ENCODE measurements at regions not wholly inside any gene's neighbourhood (a gene's known extent, or its start where the extent isn't known, plus 50 kb on each side); places are given as distances from the start of the nearest gene placed in this dataset.

DNA sequence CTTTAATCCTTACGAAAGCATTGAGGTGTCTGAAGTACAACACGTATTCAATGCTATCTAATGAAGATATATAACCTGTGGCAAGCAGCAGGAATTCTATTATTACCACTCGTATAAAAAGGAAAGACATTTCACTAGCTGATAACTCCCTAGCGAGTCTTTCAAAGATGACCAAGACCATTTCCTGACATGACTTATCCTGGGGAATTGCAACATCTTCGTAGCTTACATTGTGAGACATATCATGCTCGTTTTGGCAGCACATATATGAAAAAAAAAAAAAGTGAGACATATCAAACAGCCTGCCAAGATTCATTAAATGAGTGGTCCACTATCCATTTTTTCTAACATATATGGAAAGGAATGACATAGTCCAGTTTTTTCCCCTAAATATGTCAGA lies 337.0 kb downstream of the FSCB start:
- Histone ChIP-seq H3K36me3 (ENCODE audit: insufficient read depth, low read length) (no peaks in the 10 kb centered on the region), H3K9ac (ENCODE audit: low read depth, low read length) (no peak overlapping the region), H3K4me1 (ENCODE audit: insufficient read depth, low read length) (no peaks in the 10 kb centered on the region), H3K9me3 (ENCODE audit: control insufficient read depth, insufficient read depth, low read length) (no peaks in the 10 kb centered on the region)

DNA sequence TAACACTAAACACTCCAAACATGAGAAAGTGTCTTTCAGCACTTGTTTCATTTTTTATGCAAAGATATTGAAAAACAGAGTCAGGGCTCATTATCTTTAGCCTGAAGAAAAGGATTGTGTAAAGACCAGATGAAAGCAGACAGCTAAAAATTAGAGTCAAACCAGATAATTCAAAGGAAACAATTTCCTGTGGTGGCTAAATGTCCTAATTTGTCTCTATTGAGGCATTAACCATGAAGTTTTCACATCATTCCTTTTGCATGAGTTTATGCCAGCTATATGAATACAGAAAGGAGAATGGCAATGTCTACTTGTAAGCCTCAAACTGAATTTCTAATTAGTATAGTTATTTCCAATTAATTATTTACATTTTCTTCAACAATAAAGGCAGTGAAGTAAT lies 338.5 kb downstream of the FSCB start:
- Histone ChIP-seq H3K9me3 (ENCODE audit: control insufficient read depth, insufficient read depth, low read length) (no peaks in the 10 kb centered on the region), H3K9ac (ENCODE audit: low read depth, low read length) (no peak overlapping the region), H3K36me3 (ENCODE audit: insufficient read depth, low read length) (no peaks in the 10 kb centered on the region), H3K4me1 (ENCODE audit: insufficient read depth, low read length) (no peaks in the 10 kb centered on the region)

DNA sequence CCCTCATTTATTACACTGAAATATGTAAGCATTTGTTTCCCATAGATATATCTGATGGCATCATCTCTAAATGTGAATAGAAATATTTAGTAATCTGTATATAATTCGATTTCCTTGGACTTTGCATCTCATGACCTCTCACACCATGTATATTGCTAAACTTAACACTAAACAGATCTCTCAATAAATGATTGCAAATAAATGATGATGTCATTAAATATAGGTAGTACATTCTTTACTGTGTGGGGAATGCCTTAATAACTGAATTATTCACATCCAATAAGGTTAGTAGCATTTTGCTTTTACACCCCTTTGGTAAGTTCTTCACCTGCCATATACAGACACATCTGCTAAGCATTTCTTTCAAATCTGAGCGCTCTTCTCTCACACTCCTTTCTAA lies 340.5 kb downstream of the FSCB start:
- Histone ChIP-seq H3K9me3 (ENCODE audit: control insufficient read depth, insufficient read depth, low read length) (peaks cover 7% of the 10 kb centered on the region), H3K36me3 (ENCODE audit: insufficient read depth, low read length) (no peaks in the 10 kb centered on the region), H3K4me1 (ENCODE audit: insufficient read depth, low read length) (no peaks in the 10 kb centered on the region)

DNA sequence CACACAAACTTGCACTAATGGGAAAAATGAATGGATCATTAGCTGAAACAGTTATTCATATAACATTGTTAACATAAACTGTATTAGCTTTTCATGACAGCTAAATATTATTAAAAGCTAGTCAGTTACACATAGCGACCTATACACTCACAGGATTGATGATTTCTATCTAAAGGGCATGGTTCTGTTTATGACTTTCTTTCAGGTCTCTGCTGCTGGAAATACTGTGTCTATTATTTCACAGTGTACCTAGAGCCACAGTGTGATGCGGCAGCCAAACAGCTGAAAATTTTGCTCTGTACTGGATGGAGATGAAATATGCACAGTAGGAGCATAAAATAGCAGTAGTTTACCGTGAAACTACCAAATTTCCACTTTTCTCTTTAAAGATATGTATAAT lies 341.1 kb downstream of the FSCB start:
- Histone ChIP-seq H3K9ac (ENCODE audit: low read depth, low read length) (no peak overlapping the region), H3K36me3 (ENCODE audit: insufficient read depth, low read length) (no peaks in the 10 kb centered on the region), H3K4me1 (ENCODE audit: insufficient read depth, low read length) (no peaks in the 10 kb centered on the region), H3K9me3 (ENCODE audit: control insufficient read depth, insufficient read depth, low read length) (peaks cover 7% of the 10 kb centered on the region)

More for the DNA sequence above, 340.5 kb downstream of the FSCB start:
- no peak overlapping the region for H3K9ac ChIP-seq (ENCODE audit: low read depth, low read length)

DNA sequence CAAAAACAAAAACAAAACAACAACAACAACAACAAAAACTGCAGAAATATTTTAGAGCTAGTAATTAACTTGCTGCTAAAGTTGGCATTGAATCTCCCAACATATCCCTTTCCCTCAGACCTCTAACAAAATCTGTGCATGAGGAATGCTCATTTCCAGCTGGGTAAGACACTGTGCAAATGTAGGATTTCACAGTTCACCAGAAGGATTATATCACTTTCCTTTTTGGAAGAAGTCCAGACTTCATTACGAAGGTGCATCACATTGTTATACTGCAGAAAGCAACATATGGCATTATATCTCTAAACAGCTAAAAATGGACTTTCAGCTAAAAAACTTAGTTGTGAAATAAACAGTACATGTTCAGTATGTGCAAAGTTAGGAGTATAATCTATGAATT lies 341.8 kb downstream of the FSCB start:
- H3K9ac ChIP-seq (ENCODE audit: low read depth, low read length), result no peak overlapping the region
- H3K4me1 ChIP-seq (ENCODE audit: insufficient read depth, low read length), result no peaks in the 10 kb centered on the region
- H3K36me3 ChIP-seq (ENCODE audit: insufficient read depth, low read length), result no peaks in the 10 kb centered on the region
- H3K9me3 ChIP-seq (ENCODE audit: control insufficient read depth, insufficient read depth, low read length), result peaks cover 7% of the 10 kb centered on the region

DNA sequence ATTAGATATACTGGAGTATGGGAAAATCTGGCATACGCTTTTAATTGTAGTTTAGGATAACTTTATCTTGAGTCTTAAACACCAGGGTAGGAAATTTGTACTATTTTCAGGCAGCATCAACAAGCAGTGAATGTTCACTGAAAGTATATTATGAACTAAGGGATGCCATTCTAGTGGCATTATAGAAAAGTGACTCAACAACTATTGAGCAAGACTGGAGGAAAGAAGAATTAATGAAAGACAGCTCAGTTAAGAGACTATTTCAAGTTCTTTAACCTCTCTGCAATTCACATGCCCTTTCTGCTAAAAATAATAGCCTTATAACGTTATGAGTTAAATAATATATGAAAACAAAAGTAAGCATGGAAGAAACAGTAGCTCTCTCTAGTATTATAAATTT lies 343.1 kb downstream of the FSCB start:
- H3K4me1 ChIP-seq (ENCODE audit: insufficient read depth, low read length), result no peaks in the 10 kb centered on the region
- peaks cover 7% of the 10 kb centered on the region for H3K9me3 ChIP-seq (ENCODE audit: control insufficient read depth, insufficient read depth, low read length)
- no peaks in the 10 kb centered on the region for H3K36me3 ChIP-seq (ENCODE audit: insufficient read depth, low read length)
- no peak overlapping the region for H3K9ac ChIP-seq (ENCODE audit: low read depth, low read length)

DNA sequence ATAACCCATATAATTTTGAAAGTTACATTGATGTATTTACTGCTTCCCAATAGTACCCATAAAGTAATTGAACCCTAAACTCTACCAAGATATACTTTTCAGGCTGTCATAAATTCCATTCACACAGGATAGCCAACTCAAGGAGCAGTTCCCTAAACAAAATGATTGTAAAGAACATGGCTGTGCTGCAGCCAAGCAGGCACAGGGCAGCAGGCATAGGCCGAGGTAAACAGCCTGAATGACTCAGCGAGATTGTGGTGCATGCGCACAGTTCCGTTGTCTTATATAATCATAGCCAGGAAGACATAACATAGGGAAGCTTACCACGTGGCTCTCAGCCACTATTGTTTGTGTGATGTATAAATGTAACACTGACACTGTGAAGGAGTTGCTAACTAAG lies 344.9 kb downstream of the FSCB start:
- Histone ChIP-seq H3K36me3 (ENCODE audit: insufficient read depth, low read length) (no peaks in the 10 kb centered on the region), H3K4me1 (ENCODE audit: insufficient read depth, low read length) (no peaks in the 10 kb centered on the region), H3K9me3 (ENCODE audit: control insufficient read depth, insufficient read depth, low read length) (peaks cover 7% of the 10 kb centered on the region), H3K9ac (ENCODE audit: low read depth, low read length) (no peak overlapping the region)

DNA sequence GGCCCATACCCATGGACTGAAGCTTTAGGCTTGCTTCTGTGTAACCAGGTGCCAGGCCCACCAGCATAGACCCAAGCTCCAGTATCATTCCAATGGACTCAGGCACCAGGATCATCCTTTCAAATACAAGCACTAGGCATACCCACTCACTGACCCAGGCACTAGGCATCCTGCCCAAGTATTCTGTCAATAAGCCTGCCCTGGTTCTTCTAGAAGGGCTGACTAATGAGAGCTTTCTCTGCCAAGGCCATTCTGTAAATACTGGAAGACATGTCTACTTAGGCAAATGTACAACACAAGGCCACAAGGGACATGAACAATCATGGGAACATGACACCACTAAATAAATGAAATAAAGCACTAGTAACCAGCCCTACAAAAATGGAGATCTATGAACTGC lies 352.2 kb downstream of the FSCB start:
- Histone ChIP-seq H3K36me3 (ENCODE audit: insufficient read depth, low read length) (no peaks in the 10 kb centered on the region), H3K4me1 (ENCODE audit: insufficient read depth, low read length) (no peaks in the 10 kb centered on the region), H3K9me3 (ENCODE audit: control insufficient read depth, insufficient read depth, low read length) (no peaks in the 10 kb centered on the region; the same call in 1 of the 2 replicates), H3K9ac (ENCODE audit: low read depth, low read length) (no peak overlapping the region)

DNA sequence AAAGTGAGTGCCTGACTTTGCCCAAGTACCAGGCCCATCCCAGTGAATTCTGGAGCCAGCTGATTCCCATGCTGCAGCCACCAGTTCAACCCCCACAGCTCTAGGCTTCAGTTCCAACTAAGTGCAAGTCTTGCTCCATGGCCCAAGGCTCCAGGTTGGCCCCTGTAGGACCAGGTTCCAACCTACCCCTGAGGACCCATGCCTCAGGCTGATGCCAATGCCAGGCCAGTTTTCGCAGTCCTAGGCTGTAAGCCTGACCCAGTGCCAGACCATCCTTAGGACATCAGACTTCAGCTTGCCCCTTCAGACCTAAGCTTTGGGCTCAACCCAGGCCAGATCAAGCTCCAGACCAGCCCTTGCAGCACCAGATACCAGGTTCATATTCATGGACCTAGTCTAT lies 352.6 kb downstream of the FSCB start:
- no peaks in the 10 kb centered on the region for H3K36me3 ChIP-seq (ENCODE audit: insufficient read depth, low read length)
- H3K9me3 ChIP-seq (ENCODE audit: control insufficient read depth, insufficient read depth, low read length), result no peaks in the 10 kb centered on the region; the same call in 1 of the 2 replicates
- no peak overlapping the region for H3K9ac ChIP-seq (ENCODE audit: low read depth, low read length)
- no peaks in the 10 kb centered on the region for H3K4me1 ChIP-seq (ENCODE audit: insufficient read depth, low read length)

DNA sequence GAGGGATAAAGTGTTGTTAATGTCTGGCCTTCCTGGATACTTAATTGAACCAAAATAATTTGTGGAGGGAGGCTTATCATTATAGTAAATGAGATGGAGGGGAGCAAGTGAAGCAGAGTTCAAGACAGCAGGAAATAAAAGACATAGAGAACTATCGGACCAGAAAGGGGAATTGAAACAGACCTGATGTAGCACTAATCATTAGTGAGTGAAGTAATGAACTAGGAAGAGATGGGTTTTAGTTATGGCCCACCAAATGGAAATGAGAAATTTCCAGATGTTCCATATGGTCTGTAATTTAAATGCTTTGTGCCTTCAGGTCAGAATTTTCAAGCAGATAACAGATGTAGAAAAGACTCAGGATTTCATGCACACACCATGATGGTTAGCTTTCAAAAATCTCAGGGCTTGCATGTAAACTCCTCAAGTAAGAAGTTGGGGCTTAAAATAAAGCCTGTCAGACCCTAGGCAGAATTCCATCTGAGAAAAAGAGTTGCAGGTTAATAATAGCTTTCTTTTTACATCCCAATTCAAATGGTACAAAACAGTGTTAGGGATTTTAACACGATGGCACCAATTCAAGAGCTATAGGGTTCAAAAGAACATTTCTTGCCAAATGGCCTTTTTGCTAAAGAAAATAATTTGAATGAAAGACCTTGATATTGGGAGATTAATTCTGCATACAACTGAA lies 355.8 kb downstream of the FSCB start:
- Histone ChIP-seq H3K4me1 (ENCODE audit: insufficient read depth, low read length) (no peaks in the 10 kb centered on the region), H3K9me3 (ENCODE audit: control insufficient read depth, insufficient read depth, low read length) (no peaks in the 10 kb centered on the region; the same call in 1 of the 2 replicates), H3K9ac (ENCODE audit: low read depth, low read length) (no peak overlapping the region), H3K36me3 (ENCODE audit: insufficient read depth, low read length) (no peaks in the 10 kb centered on the region)

DNA sequence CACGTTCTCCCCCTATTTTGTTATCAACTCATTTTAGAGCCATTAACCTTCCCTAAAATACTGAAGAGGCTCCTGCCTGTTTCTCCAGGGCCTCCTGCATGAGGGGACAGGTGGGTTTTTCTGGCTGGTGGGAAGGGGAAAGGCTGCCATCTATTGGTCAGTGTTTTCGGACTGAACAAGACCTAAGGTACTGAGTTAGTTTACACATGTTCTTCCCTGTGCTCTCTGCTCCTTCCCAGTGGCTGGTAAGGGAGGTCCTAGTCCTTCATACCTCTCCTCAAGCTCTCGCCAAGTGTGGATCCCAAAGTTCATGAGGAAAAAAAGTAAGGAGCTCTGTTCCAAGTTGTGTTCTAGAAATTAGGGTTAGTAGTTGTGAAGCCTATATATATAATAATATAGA lies 357.5 kb downstream of the FSCB start:
- Histone ChIP-seq H3K4me1 (ENCODE audit: insufficient read depth, low read length) (no peaks in the 10 kb centered on the region), H3K9me3 (ENCODE audit: control insufficient read depth, insufficient read depth, low read length) (no peaks in the 10 kb centered on the region)

DNA sequence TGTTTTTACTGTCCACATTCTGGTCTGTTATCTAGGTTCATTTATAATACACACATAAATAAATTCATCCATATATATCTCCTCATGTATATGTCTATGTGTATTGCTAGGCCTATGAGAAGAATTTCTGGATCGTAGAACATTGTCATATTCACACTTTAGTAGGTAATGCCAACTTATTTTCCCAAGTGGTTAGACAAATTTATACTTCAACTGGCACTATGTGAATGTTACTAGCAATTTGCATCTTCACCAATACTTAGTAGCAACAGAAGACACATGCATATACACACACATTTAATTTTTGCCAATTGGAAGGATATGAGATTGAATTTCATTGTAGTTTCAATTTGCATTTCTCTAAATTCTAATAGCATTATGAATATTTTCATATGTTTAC lies 365.1 kb downstream of the FSCB start:
- Histone ChIP-seq H3K36me3 (ENCODE audit: insufficient read depth, low read length) (no peaks in the 10 kb centered on the region), H3K4me1 (ENCODE audit: insufficient read depth, low read length) (no peaks in the 10 kb centered on the region), H3K9me3 (ENCODE audit: control insufficient read depth, insufficient read depth, low read length) (no peaks in the 10 kb centered on the region), H3K9ac (ENCODE audit: low read depth, low read length) (no peak overlapping the region)

More for the DNA sequence above, 357.5 kb downstream of the FSCB start:
- H3K9ac ChIP-seq (ENCODE audit: low read depth, low read length), result no peak overlapping the region
- H3K36me3 ChIP-seq (ENCODE audit: insufficient read depth, low read length), result no peaks in the 10 kb centered on the region

DNA sequence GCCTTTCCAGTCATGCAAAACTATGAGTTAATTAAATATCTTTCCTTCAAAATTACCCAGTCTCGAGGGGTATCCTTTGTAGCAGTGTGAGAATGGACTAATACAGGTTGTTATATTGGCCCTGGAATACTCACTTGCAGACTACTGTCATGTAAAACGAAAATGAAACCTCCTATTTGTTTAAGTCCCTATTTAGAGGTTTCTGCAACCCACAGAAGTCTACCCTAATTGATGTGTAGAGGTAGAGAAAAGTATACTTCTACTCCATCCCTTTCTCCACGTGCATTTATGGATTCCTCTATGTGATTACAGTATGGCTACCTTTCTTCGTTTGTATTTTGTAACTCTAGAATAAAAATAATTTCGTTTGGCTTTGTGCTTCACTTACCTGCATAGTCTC lies 371.1 kb downstream of the FSCB start:
- Histone ChIP-seq H3K4me1 (ENCODE audit: insufficient read depth, low read length) (no peaks in the 10 kb centered on the region), H3K9ac (ENCODE audit: low read depth, low read length) (no peak overlapping the region), H3K36me3 (ENCODE audit: insufficient read depth, low read length) (no peaks in the 10 kb centered on the region), H3K9me3 (ENCODE audit: control insufficient read depth, insufficient read depth, low read length) (no peaks in the 10 kb centered on the region)

DNA sequence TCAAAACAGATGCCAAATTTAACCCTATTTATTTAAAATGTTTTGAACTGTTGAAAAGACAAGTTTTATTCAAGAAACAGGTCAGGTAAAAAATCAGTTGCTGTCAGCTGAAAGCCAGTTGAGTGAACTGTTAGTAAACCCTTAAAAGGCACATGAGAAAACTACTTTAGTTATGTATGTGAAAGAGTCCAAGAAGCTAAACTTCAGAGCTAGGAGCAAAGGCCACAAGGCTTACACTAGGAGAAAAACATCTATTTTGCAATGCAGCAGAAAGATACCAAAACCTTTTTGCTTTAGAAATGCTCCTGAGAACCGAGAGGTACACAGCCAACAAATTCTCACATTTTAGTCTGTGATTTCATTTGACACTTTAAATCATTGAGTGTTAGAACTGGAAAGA lies 375.2 kb downstream of the FSCB start:
- Histone ChIP-seq H3K36me3 (ENCODE audit: insufficient read depth, low read length) (no peaks in the 10 kb centered on the region), H3K4me1 (ENCODE audit: insufficient read depth, low read length) (no peaks in the 10 kb centered on the region), H3K9ac (ENCODE audit: low read depth, low read length) (no peak overlapping the region), H3K9me3 (ENCODE audit: control insufficient read depth, insufficient read depth, low read length) (no peaks in the 10 kb centered on the region)

DNA sequence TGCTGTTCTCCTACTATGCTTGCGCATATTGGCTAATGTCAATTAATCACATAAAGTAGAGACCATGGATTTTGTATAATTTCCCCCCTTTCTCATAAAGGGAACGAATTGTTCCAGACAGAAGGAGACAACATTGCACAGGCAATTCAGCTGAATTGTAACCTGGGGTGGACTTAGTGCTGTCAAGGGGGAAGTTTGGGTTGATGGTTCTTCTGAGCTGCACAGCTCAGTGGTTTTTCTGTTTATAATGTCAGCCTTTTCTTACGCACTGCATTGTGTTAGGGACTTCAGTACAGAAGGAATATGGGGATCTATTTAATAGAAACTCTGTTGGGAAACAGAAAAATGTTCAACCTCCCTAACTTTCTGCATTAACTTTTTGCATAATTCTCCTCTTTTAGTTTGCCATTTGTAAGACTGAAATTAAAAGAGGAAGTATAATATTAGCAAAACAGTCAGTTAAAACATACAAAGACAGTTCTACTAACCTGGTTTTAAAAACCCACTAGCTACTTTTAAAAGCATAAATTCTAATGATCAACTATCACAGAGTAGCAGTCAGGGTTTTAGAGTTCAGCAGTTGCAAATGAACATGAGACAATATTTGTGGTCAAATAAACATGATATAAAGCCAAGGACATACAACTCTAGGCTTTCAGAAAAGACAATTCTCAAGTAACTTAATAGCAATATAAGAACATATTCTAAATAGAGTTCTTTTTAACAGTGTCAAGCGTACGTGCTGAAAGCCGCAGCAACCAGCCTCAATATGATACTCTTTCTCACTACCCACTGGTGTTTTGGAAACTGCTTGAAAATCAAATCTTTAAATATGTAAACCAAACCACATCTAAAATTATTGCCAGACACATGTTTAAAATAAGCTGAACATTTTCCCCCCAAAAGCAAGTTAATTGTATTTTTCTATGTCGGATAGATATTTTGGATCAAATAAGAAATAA lies 393.0 kb downstream of the FSCB start:
- no peaks in the 10 kb centered on the region for H3K36me3 ChIP-seq (ENCODE audit: insufficient read depth, low read length)
- H3K4me1 ChIP-seq (ENCODE audit: insufficient read depth, low read length), result no peaks in the 10 kb centered on the region
- H3K9me3 ChIP-seq (ENCODE audit: control insufficient read depth, insufficient read depth, low read length), result peaks cover 12% of the 10 kb centered on the region
- H3K9ac ChIP-seq (ENCODE audit: low read depth, low read length), result no peak overlapping the region
